Lung (tissue), 11 donors: ENCODE measurements at regions not wholly inside any gene's neighbourhood (a gene's known extent, or its start where the extent isn't known, plus 50 kb on each side); places are given as distances from the start of the nearest gene placed in this dataset.
"Not testable (repeated sequence)": the region's sequence is repeated elsewhere in the genome, so short reads cannot be mapped to it uniquely, and the experiment has no call there.

Source experiments
- ATAC-seq: fragments of 200-7000 bp; cut with Tn5 transposase; one replicate; pipeline ENCODE4 v1.9.1; 2020; ENCODE audit warnings: moderate number of reproducible peaks; ENCODE audit not compliant: insufficient read depth, low FRiP score
- DNase-seq, 3 donors: peaks; one replicate each; pipeline ENCODE4 v3.0.0-alpha.2; 2013 to 2017
- H3K27ac ChIP-seq, 2 donors: one replicate each; pipeline ENCODE4 v1.5.1; 2013; ENCODE audit warnings: mild to moderate bottlenecking in 2 of 2, moderate library complexity in 2 of 2, control low read depth in 1 of 2, inconsistent platforms in 1 of 2, low read depth in 1 of 2, low read length in 1 of 2
- H3K27me3 ChIP-seq, 3 donors: one replicate each; pipeline ENCODE4 v1.5.1; 2013; ENCODE audit warnings: low read length in 2 of 3; ENCODE audit not compliant: control insufficient read depth in 3 of 3, insufficient read depth in 3 of 3
- H3K36me3 ChIP-seq, 4 donors: one replicate each; pipeline ENCODE4 v1.5.1; 2013; ENCODE audit warnings: low read length in 4 of 4, mild to moderate bottlenecking in 1 of 4, moderate library complexity in 1 of 4; ENCODE audit not compliant: control insufficient read depth in 4 of 4, insufficient read depth in 4 of 4
- H3K4me1 ChIP-seq, 5 donors: one replicate each; pipeline ENCODE4 v1.5.1; 2013; ENCODE audit warnings: low read length in 5 of 5, mild to moderate bottlenecking in 2 of 5, moderate library complexity in 1 of 5; ENCODE audit not compliant: control insufficient read depth in 5 of 5, insufficient read depth in 5 of 5
- H3K4me3 ChIP-seq: one replicate; pipeline ENCODE4 v1.5.1; 2013; ENCODE audit warnings: mild to moderate bottlenecking, control low read depth, moderate library complexity
- H3K9ac ChIP-seq, 2 donors: one replicate each; pipeline ENCODE4 v1.5.1; 2013; ENCODE audit warnings: low read length in 2 of 2, control low read depth in 1 of 2; ENCODE audit not compliant: insufficient read depth in 1 of 2
- H3K9me3 ChIP-seq, 4 donors: one replicate each; pipeline ENCODE4 v1.5.1; 2013; ENCODE audit warnings: low read length in 3 of 4, mild to moderate bottlenecking in 1 of 4, moderate library complexity in 1 of 4; ENCODE audit not compliant: control insufficient read depth in 4 of 4, insufficient read depth in 3 of 4
- CTCF ChIP-seq: IDR thresholded peaks from 2 replicates; pipeline ENCODE4 v1.5.1; 2012; ENCODE audit warnings: mild to moderate bottlenecking; ENCODE audit errors: control extremely low read depth, extremely low read depth
- WGBS, 2 donors: extraction: QIAGEN DNeasy Blood & Tissue Kit; methylation state at CpG; one replicate each; pipeline ENCODE4 v1.1.7; 2013; 5-methylcytosine and 5-hydroxymethylcytosine counted together
- donor health status: control.
- donor health status: control.
- donor health status: Bipolar disorder and iron deficiency.
- donor health status: healthy.
- donor health status: DM: yes; HTN: yes; CAD: no.

DNA sequence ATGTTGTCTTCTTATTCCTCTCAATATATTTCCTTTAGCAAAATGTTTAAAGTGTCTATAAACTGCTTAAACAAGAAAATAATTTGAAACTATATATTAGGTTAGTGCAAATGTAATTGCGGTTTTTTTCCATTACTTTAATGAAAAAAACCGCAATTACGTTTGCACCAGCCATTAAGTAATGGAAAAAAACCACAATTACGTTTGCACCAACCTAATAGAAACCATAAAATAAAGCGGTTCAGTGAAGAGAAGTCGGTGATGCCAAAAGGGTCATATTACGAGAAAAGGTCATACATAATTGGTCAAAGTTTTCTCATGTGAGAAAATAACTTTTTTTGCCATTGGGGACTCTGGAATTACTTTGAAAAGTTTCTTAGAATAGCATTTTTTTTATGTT, 385.6 kb upstream of the ST8SIA4 start:
- H3K27ac ChIP-seq, result no peak overlapping the region
- H3K9ac ChIP-seq, result no peak overlapping the region
- ATAC-seq (no peak), DNase-seq (no peak)
- peaks cover 0 to 2% (median 0%) of the 10 kb centered on the region in 4 donors for H3K9me3 ChIP-seq
- H3K4me3 ChIP-seq, result no peak overlapping the region
- no peak for TF ChIP-seq CTCF
- no peaks in the 10 kb centered on the region for H3K27me3 ChIP-seq
- 90 to 95% methylated on average over 7 of the region's 7 CpGs for WGBS, 2 donors
- no peaks in the 10 kb centered on the region for H3K4me1 ChIP-seq
- no peaks in the 10 kb centered on the region for H3K36me3 ChIP-seq

DNA sequence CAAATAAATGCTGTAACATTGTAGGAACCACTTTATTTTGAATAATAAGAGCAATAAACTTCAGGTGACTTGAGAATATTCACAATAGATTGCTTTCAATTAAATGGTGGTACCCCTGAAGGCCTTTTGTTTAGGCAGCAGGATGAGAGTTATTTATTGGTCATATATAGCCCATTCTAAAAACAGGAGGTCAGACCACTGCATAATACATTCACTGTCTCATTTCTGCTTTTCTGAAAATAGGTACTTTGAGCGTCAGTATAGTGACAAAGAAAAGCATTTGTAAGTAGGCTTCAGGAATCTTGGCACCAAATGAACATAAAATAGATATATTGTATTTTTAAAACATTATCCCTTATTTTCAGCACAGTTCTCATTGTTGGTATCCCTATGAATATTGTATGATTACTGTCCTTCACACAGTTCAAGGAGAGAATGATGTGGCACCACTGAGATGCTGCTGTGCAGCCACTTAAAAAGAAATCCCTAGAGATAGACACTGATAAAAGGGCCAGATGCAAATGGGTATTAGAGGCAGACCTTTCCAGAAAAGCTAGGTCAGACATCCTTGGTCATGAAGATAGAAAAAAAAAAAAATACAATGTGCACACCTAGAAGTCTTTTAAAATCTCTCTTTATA, 381.8 kb upstream of the ST8SIA4 start:
- H3K4me1 ChIP-seq, result no peaks in the 10 kb centered on the region
- no peak overlapping the region for H3K9ac ChIP-seq
- ATAC-seq, result no peak
- H3K36me3 ChIP-seq, result no peaks in the 10 kb centered on the region
- 38 to 98% methylated on average over 1 of the region's 1 CpG for WGBS, 2 donors
- no peak overlapping the region for H3K4me3 ChIP-seq
- no peaks in the 10 kb centered on the region for H3K27me3 ChIP-seq
- H3K9me3 ChIP-seq, result no peaks in the 10 kb centered on the region
- no peak for DNase-seq
- H3K27ac ChIP-seq, result no peak overlapping the region
- no peak for TF ChIP-seq CTCF

DNA sequence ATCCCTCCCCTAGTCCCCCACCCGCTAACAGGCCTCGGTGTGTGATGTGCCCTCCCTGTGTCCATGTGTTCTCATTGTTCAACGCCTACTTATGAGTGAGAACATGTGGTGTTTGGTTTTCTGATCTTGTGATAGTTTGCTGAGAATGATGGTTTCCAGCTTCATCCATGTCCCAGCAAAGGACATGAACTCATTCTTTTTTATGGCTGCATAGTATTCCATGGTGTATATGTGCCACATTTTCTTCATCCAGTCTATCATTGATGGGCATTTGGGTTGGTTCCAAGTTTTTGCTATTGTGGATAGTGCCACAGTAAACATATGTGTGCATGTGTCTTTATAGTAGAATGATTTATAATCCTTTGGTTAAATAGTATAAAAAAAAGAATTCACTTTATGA, 380.9 kb upstream of the ST8SIA4 start:
- 94 to 95% methylated on average over 3 of the region's 3 CpGs for WGBS, 2 donors

DNA sequence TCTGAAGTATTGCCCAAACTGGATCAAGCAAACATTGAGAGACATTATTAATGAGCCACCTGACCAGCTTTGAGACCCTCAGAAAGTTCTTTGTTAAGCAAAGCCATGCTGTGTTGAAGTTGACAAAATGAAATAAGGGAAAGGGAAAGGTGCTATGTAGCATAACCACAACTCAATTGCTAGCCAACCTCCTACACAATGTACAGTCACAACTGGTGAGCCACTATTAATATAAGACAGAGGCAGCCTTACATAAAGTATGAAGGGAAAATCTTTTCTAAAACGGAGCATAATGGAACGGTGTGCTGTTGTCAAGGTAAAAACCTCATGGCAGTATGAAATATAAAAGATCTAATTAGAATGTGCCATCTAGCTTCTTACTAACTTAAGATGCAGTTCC, 375.8 kb upstream of the ST8SIA4 start:
- no peak overlapping the region for H3K4me3 ChIP-seq
- 90 to 98% methylated on average over 2 of the region's 2 CpGs for WGBS, 2 donors
- H3K4me1 ChIP-seq, result no peaks in the 10 kb centered on the region
- H3K9ac ChIP-seq, result no peak overlapping the region
- TF ChIP-seq CTCF, result no peak
- ATAC-seq (no peak), DNase-seq (no peak)
- H3K9me3 ChIP-seq, result no peaks in the 10 kb centered on the region
- no peak overlapping the region for H3K27ac ChIP-seq
- no peaks in the 10 kb centered on the region for H3K36me3 ChIP-seq
- no peaks in the 10 kb centered on the region for H3K27me3 ChIP-seq

More for the DNA sequence above, 380.9 kb upstream of the ST8SIA4 start:
- not testable (repeated sequence) for H3K4me3 ChIP-seq, H3K4me1 ChIP-seq, H3K9ac ChIP-seq, H3K27ac ChIP-seq, H3K27me3 ChIP-seq, H3K36me3 ChIP-seq, ATAC-seq, H3K9me3 ChIP-seq, DNase-seq
